HG03060 (cell line): ENCODE measurements at regions not wholly inside any gene's neighbourhood (a gene's known extent, or its start where the extent isn't known, plus 50 kb on each side); places are given as distances from the start of the nearest gene placed in this dataset.
"Not testable (repeated sequence)": the region's sequence is repeated elsewhere in the genome, so short reads cannot be mapped to it uniquely, and the experiment has no call there.

Experiments
- ATAC-seq: cut with Tn5 transposase; IDR thresholded peaks from one replicate; pipeline ENCODE4 v1.9.1; 2021; ENCODE audit warnings: low read depth, moderate number of reproducible peaks; ENCODE audit not compliant: unreplicated experiment

GRCh38 chr9:80701061-80701460 lies 988.3 kb downstream of the TLE1 start:
- no peak for ATAC-seq

GRCh38 chr9:80699511-80699998 lies 989.8 kb downstream of the TLE1 start:
- no peak for ATAC-seq

GRCh38 chr9:80698725-80699410 lies 990.5 kb downstream of the TLE1 start:
- ATAC-seq, result no peak

DNA sequence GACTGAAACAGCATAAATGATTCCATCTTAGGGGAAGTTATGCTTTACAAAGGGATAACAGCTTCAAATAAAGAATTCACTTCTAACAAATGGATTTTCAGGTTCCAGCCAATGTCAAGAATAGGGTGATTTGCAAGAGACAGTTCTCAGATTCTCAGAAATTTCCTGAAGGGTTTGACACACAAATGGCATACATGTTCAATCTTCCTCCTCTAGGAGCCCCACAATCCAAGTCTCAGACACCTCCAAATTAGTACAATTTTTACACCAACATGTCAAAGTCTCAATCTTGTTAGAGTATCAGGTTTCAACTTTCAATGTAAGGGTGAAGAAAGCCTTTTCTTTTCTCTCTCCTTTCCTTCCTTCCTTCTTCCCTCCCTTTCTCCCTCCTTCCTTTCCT lies 996.6 kb downstream of the TLE1 start:
- no peak for ATAC-seq

DNA sequence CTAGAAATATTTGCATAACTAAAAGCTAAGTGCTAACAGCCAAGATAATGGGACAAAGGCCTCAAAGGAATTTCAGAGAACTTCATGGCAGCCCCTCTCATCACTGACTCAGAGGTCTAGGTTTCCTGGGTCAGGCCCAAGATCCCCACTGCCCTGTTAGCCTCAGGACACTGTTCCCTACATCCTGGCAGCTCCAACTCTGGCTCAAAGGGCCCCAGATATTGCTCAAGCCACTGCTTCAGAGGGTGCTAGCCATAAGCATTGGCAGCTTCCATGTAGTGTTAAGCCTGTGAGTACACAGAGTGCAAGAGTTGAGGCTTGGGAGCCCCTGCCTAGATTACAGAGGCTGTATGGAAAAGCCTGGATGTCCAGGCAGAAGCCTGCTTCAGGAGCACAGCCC lies 998.1 kb downstream of the TLE1 start:
- no peak for ATAC-seq

DNA sequence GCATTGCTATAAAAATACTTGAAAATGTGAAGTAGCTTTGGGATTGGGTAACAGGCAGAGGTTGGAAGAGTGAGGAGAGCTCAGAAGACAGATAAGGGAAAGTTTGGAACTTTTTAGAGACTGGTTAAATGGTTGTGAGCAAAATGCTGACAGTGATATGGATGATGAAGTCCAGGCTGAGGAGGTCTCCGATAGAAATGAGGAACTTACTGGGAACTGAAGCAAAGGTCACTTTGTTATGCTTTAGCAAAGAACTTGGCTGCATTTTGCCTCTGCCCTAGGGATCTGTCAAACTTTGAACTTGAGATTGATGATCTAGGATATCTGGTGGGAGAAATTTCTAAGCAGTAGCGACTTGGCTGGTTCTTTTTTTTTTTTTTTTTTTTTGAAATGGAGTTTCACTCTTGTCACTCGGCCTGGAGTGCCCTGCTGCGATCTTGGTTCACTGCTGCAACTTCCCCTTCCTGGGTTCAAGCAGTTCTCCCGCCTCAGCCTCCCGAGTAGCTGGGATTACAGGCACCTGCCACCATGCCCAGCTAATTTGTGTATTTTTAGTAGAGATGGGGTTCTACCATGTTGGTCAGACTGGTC lies 998.9 kb downstream of the TLE1 start:
- ATAC-seq, result no peak

GRCh38 chr9:80679916-80680315 lies 1009.4 kb downstream of the TLE1 start:
- no peak for ATAC-seq

DNA sequence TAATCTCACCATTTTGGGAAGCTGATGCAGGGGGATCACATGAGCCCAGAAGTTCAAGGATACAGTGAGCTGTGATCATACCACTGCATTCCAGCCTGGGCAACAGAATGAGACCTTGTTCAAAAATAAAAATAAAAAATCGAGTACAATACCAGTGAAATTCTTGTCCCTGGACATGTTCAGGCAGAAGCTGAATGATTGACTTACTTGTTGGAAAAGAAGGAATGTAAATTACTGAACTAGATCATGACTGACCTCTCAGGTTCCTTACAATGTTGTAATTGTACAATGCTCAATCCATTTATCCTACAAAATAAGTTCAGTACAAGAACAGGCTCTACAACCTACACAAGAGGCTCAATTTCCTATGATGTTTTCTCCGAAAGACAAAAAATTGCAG lies 1010.4 kb downstream of the TLE1 start:
- ATAC-seq, result no peak

- no peak for ATAC-seq
Observed at GRCh38 chr9:80673496-80673895, 1015.9 kb downstream of the TLE1 start.

DNA sequence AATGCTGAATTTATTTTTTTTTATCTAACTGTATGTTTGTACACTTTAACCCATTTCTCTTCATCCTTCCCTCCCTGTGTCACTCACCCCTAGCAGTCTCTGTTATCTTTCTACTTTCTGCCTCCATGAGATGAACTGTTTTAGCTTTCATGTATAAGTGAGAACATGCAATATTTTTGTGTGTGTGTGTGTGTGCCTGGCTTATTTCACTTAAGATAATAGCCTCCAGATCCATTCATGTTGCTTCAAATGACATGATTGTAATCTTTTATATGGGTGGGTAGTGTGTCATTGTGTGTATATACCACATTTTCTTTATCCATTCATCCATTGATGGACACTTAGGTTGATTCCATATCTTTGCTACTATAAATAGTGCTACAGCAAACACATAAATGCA lies 1023.9 kb downstream of the TLE1 start:
- ATAC-seq, result no peak

- no peak for ATAC-seq
Observed at GRCh38 chr9:80664327-80665210, 1024.8 kb downstream of the TLE1 start.

- ATAC-seq, result not testable (repeated sequence)
Observed at GRCh38 chr9:80659751-80660150, 1029.6 kb downstream of the TLE1 start.

- no peak for ATAC-seq
Observed at GRCh38 chr9:80651044-80651443, 1038.3 kb downstream of the TLE1 start.

- no peak for ATAC-seq
Observed at GRCh38 chr9:80649496-80649895, 1039.9 kb downstream of the TLE1 start.

DNA sequence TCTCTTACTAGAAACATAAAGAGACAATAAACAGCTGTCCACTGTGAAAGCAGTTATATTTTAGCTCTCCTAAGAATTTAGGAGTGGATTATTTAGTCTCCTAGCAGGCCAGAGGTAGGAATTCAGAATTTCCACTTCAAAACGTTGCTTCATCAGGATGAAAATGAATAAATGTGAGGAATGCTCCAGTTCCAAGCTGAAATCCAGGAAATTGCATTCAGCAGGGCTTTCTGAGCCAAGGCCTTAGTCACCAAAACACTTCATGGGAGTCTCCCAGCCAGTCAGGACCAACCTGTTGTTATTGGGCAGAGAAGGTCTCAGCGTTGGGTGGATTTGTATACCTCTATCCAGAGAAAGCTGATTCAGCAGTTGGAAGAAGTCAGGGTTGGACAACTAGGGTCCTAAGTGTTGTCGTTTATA lies 1040.3 kb downstream of the TLE1 start:
- no peak for ATAC-seq

DNA sequence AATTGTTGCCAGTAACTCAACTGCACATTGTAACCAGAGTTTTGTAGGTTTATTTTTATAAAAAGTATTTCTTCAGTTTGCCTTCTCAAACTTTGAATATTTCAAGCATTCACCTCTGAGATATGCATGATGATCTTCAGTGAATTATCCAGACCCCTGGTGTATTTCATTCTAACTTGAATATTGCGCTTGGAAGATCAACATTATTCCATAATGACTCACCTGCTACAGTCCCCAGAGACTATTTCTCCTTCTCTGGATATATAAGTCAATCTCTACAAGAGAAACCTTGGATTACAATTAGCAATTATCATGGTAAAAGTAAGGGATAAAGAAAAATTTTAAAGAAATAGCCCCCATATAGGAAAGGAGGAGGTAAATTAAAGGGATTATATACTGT lies 1041.0 kb downstream of the TLE1 start:
- ATAC-seq, result no peak

DNA sequence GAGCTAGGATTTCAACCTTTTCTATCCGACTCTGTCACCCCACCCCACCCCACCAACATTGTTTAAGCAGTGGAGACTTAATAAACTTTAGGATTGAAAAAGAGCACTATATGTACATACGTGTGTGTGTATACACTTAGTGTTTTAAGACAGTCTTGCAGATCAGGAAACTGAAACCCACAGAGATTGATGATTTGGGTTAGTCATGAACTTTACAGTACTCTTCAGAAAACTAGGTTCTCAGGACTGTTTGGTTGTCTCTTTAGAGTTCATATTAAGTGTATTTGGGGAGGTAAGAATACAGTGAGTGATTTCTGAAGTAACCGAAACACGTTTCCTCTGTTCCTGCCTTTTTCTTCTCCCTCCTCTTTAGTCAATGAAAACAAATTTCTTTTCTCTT lies 1043.1 kb downstream of the TLE1 start:
- ATAC-seq, result no peak

- ATAC-seq, result no peak
Observed at GRCh38 chr9:80644044-80644443, 1045.3 kb downstream of the TLE1 start.

DNA sequence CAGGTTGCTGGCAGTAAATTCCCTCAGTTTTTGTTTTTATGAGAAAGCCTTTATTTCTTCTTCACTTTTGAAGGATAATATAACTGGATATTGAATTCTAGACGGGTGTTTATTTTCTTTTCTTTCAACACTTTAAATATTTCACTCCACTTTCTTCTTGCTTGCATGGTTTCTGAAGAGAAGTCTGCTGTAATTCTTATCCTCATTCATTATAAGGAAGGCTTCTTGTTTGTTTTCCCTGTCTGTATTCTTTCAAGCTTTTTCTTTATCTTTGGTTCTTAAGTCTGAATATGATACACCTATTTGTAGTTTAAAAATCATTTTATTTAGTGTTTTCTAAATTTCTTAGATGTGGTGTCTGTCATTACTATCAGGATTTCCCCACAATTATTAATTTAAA lies 1054.3 kb downstream of the TLE1 start:
- no peak for ATAC-seq

- no peak for ATAC-seq
Observed at GRCh38 chr9:80632041-80632440, 1057.3 kb downstream of the TLE1 start.

- ATAC-seq, result no peak
Observed at GRCh38 chr9:80622508-80622907, 1050.7 kb downstream of the TLE4 start.
